Activated CD4-positive, alpha-beta T cell treated with anti-CD3 and anti-CD28 coated beads, Interleukin-2, amount 50 U/mL, for 24 hours (primary cell): ENCODE measurements at regions not wholly inside any gene's neighbourhood (a gene's known extent, or its start where the extent isn't known, plus 50 kb on each side); places are given as distances from the start of the nearest gene placed in this dataset.

Experiments used
- DNase-seq, 2 donors: peaks; one replicate each; pipeline ENCODE4 v3.0.0-alpha.2; 2020; ENCODE audit warnings: low read depth in 1 of 2, low spot score in 1 of 2

DNA sequence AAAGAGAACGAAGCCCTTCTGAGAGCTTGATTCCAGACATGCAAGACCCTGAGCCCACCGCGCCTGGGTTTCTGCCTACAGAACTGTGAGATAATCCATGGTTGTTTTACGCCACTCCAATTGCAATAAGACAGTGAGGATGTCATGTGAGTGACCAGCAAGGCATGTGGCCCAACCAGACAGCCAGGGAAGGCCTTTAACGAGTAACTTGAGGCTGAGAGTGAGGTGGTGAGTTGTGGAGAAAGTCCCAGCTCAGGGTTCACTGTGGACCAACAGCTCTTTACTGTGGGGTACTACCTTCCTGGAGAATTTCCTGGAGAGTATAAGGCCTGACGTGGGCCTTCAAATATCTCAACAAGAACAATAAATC is 153.9 kb downstream of the ETS2 start:
- no peak for DNase-seq

DNA sequence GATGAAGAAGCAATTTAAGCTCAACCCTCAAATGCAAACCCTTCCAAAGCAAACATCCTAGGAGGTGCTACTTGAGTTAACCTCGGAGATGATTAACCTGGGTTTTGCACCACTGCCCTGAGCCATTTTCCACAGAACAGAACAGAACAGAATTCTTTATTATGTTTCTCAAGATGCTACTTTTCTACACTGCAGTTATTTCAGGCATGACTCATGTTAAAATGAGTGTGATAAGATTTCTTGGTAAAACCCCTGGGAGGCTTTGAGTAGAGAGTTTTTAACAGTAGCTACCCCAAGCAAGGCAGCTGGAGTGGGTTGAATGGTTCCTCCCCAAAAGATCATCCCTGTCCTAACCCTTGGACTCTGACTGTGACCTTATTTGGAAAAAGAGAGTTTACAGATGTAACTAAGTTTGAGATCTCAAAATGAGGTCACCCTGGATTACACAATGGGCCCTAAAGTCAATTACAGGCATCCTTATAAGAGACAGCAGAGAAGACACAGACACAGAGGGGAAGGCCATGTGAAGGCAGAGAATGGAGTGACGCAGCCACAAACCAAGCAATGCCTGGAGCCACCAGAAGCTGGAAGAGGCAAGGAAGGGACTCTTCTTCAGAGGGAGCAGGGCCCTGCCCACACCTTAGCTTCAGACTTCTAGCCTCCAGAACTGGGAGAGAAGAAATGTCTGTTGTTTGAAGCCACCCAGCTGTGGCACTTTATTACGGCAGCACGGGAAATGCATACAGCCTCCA is 153.4 kb downstream of the ETS2 start:
- no peak for DNase-seq

DNA sequence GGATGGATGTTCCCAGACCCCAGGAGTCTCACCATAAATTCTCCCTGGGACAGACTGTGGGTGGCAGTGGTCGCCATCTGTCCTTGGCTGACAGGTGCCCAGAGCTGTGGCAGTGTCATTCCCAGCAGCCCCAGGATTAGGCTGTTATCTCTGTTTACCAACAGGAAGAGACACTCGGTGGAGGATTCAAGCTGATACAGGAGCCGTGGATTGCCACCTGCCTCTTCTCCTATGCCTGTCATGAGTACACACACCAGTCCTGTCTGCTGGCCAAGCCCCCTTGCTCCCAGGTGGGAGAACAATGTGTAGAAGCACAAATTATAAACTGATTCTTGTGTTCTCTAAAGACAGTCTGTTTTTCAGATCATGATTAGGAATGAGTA is 152.6 kb downstream of the ETS2 start:
- no peak for DNase-seq

DNA sequence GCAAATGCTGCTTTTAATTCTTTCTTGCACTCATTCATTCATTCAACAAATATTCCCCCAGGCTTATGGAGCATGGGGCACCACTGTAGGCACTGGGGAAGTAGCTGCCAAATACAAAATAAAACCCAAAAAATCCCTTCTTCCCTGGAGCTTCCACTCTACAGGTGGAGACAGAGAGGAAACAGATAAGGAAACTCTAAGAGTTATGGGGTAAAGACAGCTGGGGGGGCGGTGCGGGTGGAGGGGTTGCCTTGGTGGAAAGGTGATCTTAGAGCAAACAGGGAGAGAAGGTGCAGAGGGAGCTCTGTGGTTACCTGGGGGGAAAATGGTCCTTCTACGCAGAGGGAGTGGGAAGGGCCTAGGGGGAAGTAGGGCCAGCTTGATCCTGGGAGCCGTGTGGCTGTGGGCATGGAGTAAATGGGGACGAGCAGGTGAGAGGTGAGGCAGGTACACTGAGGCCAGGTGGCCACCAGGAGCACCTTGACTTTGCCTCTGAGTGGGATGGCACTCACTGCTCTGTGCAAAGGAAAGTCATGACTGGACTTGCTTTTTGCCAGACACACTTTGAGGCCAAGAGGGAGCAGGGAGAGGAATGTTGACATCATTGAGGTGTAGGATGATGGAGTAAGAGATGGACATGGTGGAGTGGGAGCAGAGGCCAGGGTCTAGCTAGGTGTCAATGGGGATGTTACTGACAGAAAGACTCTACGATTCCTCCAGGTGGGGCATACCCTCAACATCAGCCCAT is 152.0 kb downstream of the ETS2 start:
- no peak for DNase-seq

DNA sequence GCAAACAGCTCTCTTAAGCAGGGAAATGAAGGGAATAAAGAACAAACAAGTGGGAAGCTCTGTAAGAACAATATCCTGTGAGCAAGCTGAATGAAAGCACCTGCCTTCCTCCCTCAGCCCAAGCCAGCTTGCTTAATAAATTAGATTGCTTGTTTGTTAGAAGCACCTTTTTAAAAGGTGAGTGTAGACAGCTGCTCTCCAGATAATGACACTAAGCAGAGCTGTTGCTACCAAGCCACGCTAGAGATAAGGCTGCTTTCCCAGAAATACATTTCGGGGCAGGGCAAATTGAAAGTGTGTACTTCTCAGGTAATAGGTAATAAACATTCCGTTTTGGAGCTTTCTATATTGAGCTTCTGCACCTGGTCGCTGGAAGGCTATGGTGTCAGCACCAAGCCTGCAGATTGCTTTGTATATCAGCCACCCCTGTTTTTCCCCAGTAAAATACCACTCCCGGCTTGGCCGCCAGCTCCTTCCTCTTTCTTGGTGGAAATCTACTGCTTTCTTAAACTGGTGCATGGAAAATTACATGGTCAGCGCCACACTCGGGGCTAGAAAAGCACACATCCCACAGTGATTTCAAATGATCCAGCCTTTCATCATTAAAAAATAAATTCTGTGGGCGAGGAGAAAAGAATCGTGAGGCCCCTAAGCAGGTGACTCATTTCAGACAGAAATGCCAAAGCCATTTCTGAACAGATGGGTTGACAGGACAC is 151.3 kb downstream of the ETS2 start:
- no peak for DNase-seq

DNA sequence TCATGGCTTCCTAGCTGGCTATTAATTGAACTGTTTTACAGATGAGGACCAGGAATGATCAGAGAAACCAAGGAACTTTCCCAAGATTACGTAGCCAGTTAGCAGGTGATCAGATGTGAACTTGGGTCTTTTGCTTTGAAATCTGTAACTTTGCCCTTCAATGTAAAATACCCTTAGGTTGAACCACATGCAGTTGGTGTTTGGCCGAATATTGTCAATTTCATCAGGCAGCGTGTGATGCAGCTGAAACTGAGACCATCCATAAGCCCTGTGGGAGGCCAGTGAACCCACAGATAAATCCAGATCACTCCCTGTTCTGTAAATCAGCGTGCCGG is 150.8 kb downstream of the ETS2 start:
- DNase-seq: no peak

GRCh38 chr21:38956007-38956406 is 150.3 kb downstream of the ETS2 start:
- no peak for DNase-seq

GRCh38 chr21:38955495-38955894 is 149.8 kb downstream of the ETS2 start:
- no peak for DNase-seq

DNA sequence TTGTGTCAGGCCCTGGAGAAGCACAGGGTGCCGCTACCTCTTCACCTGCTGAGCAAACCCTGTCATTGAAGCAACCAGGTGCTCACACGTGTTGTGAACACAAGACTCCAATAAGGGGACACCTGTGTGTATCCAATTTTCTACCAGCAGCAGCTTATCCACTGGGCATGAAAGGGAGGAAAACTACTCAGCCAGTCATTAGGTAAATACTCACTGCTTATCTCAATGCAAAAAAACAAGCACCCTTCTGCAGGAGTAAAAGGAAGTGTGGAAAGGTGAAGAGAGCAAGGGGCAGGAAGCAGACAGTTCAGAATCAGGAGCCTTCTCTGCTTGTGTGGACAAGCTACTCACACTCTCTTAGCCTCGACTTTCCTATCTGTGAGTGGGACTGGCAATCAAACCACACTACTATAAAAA is 148.9 kb downstream of the ETS2 start:
- no peak for DNase-seq

DNA sequence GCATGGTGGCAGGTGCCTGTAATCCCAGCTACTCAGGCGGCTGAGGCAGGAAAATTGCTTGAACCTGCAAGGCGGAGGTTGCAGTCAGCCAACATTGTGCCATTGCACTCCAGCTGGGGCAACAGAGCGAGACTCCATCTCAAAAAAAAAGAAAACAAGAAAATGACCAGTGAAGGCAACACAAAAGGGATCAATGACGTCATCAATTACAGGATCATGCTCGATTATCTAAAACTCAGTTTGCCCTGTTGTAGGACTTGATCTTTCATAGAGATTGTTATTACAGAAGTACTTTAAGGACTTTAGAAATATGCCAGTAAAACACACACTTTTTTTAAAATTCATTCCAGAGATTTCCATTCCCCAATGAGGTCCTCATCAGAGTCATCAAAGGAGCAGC is 147.8 kb downstream of the ETS2 start:
- no peak for DNase-seq

GRCh38 chr21:38952890-38953289 is 147.2 kb downstream of the ETS2 start:
- DNase-seq: no peak

DNA sequence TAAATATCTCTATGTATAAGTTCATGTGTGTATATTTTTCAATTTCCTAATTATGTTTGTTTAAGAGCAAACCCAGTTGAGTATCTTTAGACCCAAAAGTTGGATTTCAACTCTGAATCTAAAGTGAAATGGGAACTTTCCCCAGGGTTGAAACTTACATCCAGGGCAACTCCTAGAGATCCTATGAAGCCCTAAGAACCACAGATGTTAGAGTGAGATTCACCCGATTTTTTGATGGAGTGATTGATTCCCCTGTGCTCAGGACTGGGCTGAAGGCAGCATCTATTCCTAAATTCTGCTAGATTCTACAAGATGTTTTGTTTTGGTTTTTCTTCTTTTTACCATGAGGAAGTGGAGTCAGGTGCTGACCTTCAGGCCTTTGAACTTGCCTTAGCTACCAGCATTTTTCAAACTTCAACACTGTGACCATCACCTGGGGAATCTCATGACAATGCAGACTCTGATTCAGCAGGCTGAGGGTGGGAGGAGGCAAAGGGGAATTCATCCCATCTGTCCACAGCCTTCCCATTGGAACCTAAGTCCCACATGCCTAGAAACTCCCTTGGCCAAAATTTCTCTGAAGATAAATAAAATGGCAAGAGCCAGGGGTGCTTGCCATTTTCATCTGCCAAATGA is 145.5 kb downstream of the ETS2 start:
- no peak for DNase-seq

- DNase-seq: no peak
Measured at GRCh38 chr21:38950435-38951094, 144.8 kb downstream of the ETS2 start.

DNA sequence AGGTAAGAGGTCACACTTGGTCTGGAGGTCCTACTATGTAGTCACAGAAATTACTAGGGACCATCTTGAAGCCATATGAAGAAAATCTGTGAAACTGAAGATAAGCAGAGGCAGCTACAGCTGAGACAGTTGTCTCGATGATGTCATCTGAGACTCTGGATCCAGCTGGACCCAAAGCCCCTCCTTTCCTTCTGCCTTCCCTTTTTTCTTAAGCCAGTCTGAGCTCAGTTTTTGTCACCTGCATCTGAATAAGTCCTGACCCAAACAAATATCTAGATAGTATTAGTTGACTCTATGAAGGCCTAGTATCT is 143.3 kb downstream of the ETS2 start:
- no peak for DNase-seq

- no peak for DNase-seq
Measured at GRCh38 chr21:38948377-38949069, 142.8 kb downstream of the ETS2 start.

- no peak for DNase-seq
Measured at GRCh38 chr21:38945545-38946245, 140.0 kb downstream of the ETS2 start.

GRCh38 chr21:38944903-38945302 is 139.2 kb downstream of the ETS2 start:
- DNase-seq: no peak

DNA sequence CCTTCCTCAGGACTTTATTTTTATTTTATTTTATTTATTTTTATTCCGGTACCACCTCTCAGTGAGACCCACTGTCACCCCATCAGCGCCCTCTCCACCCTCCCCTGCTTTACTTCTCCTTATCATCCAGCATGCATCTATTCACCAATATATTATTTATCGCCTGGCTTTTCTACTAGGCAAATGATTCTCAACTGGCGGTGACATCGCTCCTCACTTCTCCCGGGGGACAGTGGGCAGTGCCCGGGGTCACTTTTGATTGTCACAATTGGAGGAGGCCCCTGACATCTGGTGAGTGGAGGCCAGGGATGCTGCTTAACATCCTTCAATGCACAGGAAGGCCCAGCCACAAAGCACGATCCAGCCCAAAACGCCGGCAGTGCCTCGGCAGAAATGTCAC is 138.7 kb downstream of the ETS2 start:
- DNase-seq: no peak

DNA sequence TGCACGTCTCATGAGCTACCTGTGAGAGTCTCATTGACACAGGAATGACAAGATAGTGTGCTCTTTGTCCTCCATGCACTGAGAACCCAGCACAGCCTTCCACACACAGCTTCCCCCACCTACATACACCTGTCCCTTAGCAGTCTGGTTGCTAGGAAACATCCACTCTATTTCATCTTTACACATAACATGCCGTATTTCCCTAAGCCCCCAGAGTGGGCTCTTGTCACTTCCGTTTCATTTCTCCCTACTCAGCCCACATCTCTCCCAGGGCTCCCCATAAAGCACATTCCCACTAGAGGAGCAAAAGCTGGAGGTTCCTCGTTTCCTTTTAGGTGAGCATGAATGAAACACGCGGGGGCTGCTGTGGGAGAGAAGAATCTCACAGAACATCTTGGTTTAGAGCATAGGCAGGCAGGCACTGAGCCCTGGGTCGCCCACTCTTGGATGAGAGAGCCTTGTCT is 137.1 kb downstream of the ETS2 start:
- DNase-seq: no peak

GRCh38 chr21:38938769-38939168 is 133.0 kb downstream of the ETS2 start:
- DNase-seq: no peak
